ENCODE measurements at regions not wholly inside any gene's neighbourhood (a gene's known extent, or its start where the extent isn't known, plus 50 kb on each side); places are given as distances from the start of the nearest gene placed in this dataset.
"Not testable (repeated sequence)": the region's sequence is repeated elsewhere in the genome, so short reads cannot be mapped to it uniquely, and the experiment has no call there.

DNA sequence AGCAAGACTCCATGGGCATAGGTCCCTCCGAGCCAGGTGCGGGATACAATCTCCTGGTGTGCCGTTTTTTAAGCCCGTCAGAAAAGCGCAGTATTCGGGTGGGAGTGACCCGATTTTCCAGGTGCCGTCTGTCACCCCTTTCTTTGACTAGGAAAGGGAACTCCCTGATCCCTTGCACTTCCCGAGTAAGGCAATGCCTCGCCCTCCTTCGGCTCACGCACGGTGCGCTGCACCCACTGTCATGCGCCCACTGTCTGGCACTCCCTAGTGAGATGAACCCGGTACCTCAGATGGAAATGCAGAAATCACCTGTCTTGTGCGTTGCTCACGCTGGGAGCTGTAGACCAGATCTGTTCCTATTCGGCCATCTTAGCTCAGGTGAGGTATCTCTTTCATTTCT, 344.1 kb upstream of the ZNF32 start:
- not testable (repeated sequence) for DNase-seq

- DNase-seq = no peak
Measured at GRCh38 chr10:43986374-43986773, 337.7 kb upstream of the ZNF32 start.

DNA sequence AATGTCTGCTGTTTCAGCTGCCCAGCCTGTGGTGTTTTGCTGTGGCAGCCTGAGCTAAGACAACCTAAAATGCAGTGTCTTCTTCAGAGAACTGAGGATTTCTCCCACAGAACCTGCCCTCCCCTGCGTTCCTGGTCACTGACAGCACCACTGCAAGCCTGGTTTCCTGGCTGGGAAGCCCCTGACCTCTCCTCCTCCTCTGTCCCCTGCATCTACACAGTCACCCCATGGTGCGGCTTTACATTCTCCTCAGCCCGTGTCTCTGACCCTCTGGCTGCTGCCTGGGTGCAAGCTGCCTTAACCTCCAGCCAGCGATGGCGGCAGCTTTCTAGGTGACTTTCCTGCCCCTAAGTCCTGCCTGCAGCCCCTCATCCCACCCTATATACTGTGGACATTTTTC, 337.3 kb upstream of the ZNF32 start:
- DNase-seq = no peak

DNA sequence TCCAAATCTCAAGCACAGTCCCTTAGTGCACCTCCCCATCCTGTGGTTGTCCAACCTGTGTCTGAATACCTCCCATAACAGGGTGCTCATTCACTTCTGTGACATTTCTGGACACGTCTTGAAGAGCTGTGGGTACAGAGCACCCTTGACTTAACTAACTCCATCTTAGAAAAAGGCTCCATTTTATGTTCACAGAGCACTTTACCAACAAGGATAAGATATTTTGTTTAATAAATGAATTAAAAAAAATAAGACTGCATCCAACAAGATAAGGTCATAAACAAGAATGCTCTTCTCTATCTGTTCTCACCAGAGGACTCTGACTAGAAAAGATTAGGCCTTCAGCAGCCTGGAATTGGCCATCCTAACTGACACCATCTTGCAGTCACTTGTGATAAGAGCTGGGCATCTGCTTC, 335.2 kb upstream of the ZNF32 start:
- no peak for DNase-seq

- DNase-seq = no peak
Measured at GRCh38 chr10:43983405-43983804, 334.7 kb upstream of the ZNF32 start.

DNA sequence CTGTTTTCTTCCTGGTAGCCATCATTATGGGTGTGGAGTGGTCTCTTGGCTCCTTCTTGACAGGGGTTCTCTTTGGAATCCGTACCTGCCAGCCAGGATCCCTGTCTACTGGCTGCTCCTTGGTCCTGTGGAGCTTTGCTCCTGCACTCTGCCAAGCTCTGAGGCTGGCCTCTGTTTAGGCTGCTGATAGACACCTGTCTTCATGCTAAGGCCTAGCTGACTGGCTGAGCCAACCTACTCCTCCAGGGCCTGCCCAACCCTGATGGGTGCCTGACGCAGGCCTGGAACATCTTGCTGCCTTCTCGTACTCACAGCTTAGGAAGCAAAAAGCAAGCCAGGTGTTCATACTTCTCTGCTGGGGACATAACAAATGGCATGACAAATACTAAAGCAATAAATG, 333.6 kb upstream of the ZNF32 start:
- no peak for DNase-seq

DNA sequence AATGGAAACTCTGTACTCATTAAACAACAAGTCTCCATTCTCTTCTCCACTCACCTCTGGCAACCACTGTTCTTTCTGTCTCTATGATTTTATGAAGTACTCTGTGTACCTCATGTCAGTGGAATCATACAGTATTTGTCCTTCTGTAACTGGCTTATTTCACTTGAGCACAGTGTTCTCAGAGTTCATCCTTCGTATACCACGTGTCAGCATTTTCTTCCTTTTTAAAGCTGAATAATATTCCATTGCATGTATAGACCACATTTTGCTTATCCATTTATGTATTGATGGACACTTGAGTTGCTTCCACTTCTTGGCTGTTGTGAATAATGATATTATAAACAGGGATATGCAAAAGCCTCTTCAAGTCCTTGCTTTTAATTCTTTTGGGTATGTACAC, 333.0 kb upstream of the ZNF32 start:
- DNase-seq = no peak

- DNase-seq = no peak
Measured at GRCh38 chr10:43981232-43981631, 332.6 kb upstream of the ZNF32 start.

DNA sequence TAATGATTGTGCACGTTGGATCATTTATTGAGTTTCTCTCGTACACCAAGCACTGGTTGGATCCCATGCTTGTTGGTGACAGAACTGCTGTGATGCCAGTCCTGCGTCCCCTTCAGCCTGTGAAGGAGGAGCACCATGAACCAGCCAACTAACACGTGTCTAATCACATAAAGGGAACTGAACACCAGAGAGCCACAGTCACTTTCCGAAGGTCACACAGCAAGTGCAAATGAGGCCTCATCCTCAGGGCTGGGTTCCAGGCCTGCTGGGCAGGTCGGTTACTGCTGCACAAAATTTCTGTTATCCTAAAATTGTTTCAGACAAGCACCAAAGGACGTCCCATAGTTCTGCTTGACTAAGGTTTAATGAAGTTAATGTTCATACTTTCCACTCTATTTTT, 332.0 kb upstream of the ZNF32 start:
- DNase-seq = no peak

DNA sequence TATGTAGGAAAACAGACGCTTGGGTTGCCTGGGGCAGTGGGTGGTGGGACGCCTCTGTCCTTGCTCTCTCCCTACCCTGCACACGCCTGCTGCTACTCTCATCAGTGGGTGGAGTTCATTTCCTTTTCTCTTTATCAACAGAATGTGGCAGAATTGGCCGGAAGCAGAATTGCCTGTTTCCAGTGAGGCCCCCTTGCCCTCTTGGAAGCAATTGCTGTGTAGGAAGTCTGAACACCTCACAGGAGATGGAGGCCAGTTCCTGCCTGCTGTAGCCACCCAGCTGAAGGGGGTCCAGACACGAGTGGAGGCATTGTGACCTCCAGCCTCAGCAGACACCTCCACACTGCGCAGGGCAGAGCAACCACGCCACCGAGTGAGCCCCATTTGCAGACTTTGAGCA, 331.6 kb upstream of the ZNF32 start:
- no peak for DNase-seq

DNA sequence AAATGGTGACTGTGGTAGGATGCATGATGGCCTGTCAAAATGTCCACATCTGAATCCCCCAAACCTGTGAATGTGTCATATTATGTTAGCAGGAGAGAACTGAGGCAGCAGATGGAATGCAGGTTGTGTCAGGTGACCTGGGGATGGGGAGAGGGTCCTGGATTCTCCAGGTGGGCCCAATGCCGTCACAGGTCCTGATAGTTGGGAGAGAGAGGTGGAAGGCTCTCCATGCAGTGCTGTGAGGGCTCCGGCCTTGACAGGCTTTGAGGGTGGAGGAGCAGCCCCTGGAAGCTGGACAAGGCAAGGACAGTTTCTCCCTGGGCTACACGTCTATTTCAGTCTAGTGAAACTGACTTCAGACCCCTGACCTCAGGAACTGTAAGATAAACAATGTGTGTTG, 330.9 kb upstream of the ZNF32 start:
- DNase-seq = no peak

GRCh38 chr10:43978936-43979335, 330.3 kb upstream of the ZNF32 start:
- DNase-seq = no peak

DNA sequence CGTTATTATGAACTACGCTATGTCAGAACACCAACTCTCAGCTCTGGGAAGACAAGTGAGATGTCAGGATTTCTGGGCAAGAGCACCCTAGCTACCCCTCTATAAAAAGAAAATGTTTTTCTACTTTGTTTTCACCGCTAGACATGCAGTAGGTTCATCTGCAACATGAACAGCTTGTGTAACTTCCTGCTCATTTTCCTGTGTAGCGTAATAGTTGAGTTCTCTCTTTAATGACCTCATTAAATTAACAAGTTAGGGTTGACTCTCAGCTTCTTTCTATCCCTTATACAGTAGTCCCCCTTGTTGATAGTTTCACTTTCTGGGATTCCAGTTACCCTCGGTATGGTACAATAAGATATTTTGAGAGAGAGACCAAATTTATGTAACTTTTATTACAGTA, 329.4 kb upstream of the ZNF32 start:
- DNase-seq = no peak

DNA sequence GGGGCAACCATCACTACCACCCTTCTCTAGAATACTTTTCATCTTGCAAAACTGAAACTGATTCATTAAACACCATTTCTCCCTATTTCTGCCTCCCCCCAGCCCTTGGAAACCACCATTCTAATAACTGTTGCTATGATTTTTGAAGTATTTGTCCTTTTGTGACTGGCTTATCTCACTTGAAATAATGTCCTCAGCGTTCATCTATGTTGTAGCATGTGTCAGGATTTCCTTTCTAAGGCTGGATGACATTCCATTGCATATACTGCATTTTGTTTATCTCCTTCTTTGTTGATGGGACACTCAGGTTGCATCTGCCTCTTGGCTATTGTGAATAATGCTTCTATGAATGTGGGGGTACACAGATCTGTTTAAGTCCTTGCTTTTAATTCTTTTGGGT, 327.6 kb upstream of the ZNF32 start:
- no peak for DNase-seq

- DNase-seq = no peak
Measured at GRCh38 chr10:43973801-43974200, 325.1 kb upstream of the ZNF32 start.

GRCh38 chr10:43972976-43973647, 324.4 kb upstream of the ZNF32 start:
- no peak for DNase-seq

- no peak for DNase-seq
Measured at GRCh38 chr10:43971981-43972380, 323.3 kb upstream of the ZNF32 start.

- DNase-seq = no peak
Measured at GRCh38 chr10:43971306-43971705, 322.6 kb upstream of the ZNF32 start.

DNA sequence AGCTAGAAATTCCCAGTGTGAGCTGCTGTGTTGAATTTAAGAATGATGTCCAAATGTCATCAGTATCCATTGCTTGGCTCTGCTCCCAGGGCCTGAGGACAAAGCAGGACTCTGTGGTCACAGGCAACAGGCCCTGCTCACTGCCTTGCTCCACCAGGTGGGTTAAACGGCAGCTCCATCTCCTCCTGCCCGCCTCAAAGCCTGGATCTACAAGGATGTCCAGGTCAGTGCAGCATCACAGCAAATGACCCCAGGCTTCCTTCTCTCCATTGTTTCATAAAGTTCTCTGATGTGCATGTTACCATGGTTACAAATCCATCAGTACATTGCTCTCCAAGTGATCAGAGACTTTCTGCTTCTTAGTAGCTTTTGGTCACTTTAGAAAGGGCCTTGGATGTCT, 322.0 kb upstream of the ZNF32 start:
- DNase-seq = no peak

DNA sequence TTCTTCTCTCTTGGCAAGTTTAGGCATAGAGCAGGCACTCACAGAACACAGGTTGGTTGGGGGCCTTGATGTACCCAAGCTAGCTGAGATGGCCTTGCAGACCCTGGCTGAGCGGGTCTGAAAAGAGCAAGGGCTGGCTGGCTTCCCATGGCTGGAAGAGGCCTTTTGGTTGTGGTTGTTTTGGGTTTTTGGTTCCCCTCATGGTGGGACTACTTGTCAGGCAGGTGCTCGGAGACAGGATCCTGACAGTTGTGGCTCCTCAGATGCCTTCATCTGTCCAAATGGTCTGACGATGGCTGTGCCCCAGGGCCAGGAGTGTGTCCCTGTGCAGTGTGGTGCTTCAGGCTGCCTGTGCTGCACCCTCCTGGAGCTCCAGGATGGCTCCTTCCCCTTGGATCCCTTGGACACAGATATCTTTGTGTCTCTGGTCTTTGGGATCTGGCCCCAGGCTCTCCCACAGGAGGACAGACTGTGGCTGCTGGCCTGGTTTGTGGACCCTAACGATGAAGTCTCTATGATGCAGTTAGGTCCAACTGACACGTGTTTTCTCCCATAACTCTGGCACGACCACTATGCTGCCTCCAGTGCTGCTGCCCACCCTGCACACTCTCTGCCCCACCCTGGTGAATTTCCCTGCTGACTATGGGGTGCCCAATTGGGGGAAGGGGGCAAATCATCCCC, 321.5 kb upstream of the ZNF32 start:
- DNase-seq = no peak

GRCh38 chr10:43969506-43969905, 320.8 kb upstream of the ZNF32 start:
- DNase-seq = no peak

GRCh38 chr10:43968961-43969360, 320.3 kb upstream of the ZNF32 start:
- no peak for DNase-seq

- DNase-seq = no peak
Measured at GRCh38 chr10:43968076-43968475, 319.4 kb upstream of the ZNF32 start.

GRCh38 chr10:43966571-43966965, 317.9 kb upstream of the ZNF32 start:
- no peak for DNase-seq

All from stimulated activated CD4-positive, alpha-beta T cell treated with anti-CD3 and anti-CD28 coated beads, Interleukin-12 subunit alpha, Interleukin-12 subunit beta, amount 100 ng/mL, for 4 hours (primary cell).